Liver (tissue), 8 donors: ENCODE measurements at regions not wholly inside any gene's neighbourhood (a gene's known extent, or its start where the extent isn't known, plus 50 kb on each side); places are given as distances from the start of the nearest gene placed in this dataset.
A peak's percentile ranks its signal among the peaks of the same experiment; 100 is the strongest.

Source experiments
- DNase-seq: peaks from one replicate; pipeline ENCODE4 v3.0.0-alpha.2; 2017; ENCODE audit warnings: low spot score
- H3K27ac ChIP-seq, 2 donors: one replicate each; pipeline ENCODE4 v1.7.0; 2013; ENCODE audit warnings: inconsistent platforms in 2 of 2, low read length in 2 of 2, control low read depth in 1 of 2, low read depth in 1 of 2, mild to moderate bottlenecking in 1 of 2
- H3K27me3 ChIP-seq, 4 donors: one replicate each; pipeline versions ENCODE4 v1.6.1 to v1.7.0; 2013; ENCODE audit warnings: low read length in 3 of 4, inconsistent platforms in 1 of 4, mild to moderate bottlenecking in 1 of 4, moderate library complexity in 1 of 4; ENCODE audit not compliant: control insufficient read depth in 4 of 4, insufficient read depth in 4 of 4
- H3K36me3 ChIP-seq, 4 donors: one replicate each; pipeline versions ENCODE4 v1.6.1 to v1.7.0; 2013; ENCODE audit warnings: low read length in 3 of 4, mild to moderate bottlenecking in 3 of 4, low read depth in 1 of 4, moderate library complexity in 1 of 4; ENCODE audit not compliant: control insufficient read depth in 4 of 4, insufficient read depth in 3 of 4
- H3K4me1 ChIP-seq, 4 donors: one replicate each; pipeline versions ENCODE4 v1.6.1 to v1.7.0; 2013; ENCODE audit warnings: low read length in 3 of 4, mild to moderate bottlenecking in 3 of 4, moderate library complexity in 1 of 4; ENCODE audit not compliant: control insufficient read depth in 4 of 4, insufficient read depth in 4 of 4
- H3K4me3 ChIP-seq, 3 donors: one replicate each; pipeline versions ENCODE4 v1.6.1 to v1.7.0; 2013; ENCODE audit warnings: low read length in 3 of 3, control low read depth in 1 of 3, low read depth in 1 of 3, mild to moderate bottlenecking in 1 of 3
- H3K9ac ChIP-seq, 2 donors: one replicate each; pipeline ENCODE4 v1.7.0; 2013; ENCODE audit warnings: low read length in 2 of 2, mild to moderate bottlenecking in 2 of 2, moderate library complexity in 2 of 2, control low read depth in 1 of 2, low read depth in 1 of 2
- H3K9me3 ChIP-seq, 4 donors: one replicate each; pipeline versions ENCODE4 v1.6.1 to v1.7.0; 2013; ENCODE audit warnings: low read length in 3 of 4; ENCODE audit not compliant: control insufficient read depth in 4 of 4
- ATF3 ChIP-seq: IDR thresholded peaks from 2 replicates; pipeline ENCODE4 v1.6.1; 2016; ENCODE audit warnings: antibody characterized with exemption
- CTCF ChIP-seq: fragments of 150-350 bp; IDR thresholded peaks from 2 replicates; pipeline ENCODE4 v1.5.1; 2017; ENCODE audit warnings: improper control_type of control experiment, low read depth, low read length; ENCODE audit not compliant: missing input control
- EGR1 ChIP-seq, 2 donors: IDR thresholded peaks; 2 replicates each; pipeline ENCODE4 v1.6.1; 2016 to 2018; ENCODE audit warnings: antibody characterized with exemption in 2 of 2, low read depth in 2 of 2
- FOXA2 ChIP-seq: IDR thresholded peaks from 2 replicates; pipeline ENCODE4 v1.6.1; 2016; ENCODE audit warnings: antibody characterized with exemption
- GABPA ChIP-seq, 2 donors: IDR thresholded peaks in 1 of 2; conservative IDR thresholded peaks in 1 of 2; 2 replicates each; pipeline ENCODE4 v1.6.1; 2016; ENCODE audit warnings: antibody characterized with exemption in 2 of 2, mild to moderate bottlenecking in 1 of 2, moderate library complexity in 1 of 2
- HNF4A ChIP-seq, 2 donors: conservative IDR thresholded peaks; 2 replicates each; pipeline ENCODE4 v1.6.1; 2016; ENCODE audit warnings: antibody characterized with exemption in 2 of 2, mild to moderate bottlenecking in 2 of 2
- HNF4G ChIP-seq: IDR thresholded peaks from 2 replicates; pipeline ENCODE4 v1.6.1; 2016; ENCODE audit warnings: antibody characterized with exemption
- JUND ChIP-seq, 2 donors: IDR thresholded peaks; 2 replicates each; pipeline ENCODE4 v1.6.1; 2016; ENCODE audit warnings: antibody characterized with exemption in 2 of 2
- NR2F2 ChIP-seq: IDR thresholded peaks from 2 replicates; pipeline ENCODE4 v1.6.1; 2016; ENCODE audit warnings: antibody characterized with exemption
- RAD21 ChIP-seq, 2 donors: IDR thresholded peaks; 2 replicates each; pipeline ENCODE4 v1.6.1; 2016; ENCODE audit warnings: antibody characterized with exemption in 2 of 2, mild to moderate bottlenecking in 2 of 2
- REST ChIP-seq: IDR thresholded peaks from 2 replicates; pipeline ENCODE4 v1.6.1; 2016; ENCODE audit warnings: antibody characterized with exemption, mild to moderate bottlenecking
- RXRA ChIP-seq, 2 donors: IDR thresholded peaks; 2 replicates each; pipeline ENCODE4 v1.6.1; 2017 to 2018; ENCODE audit warnings: antibody characterized with exemption in 2 of 2, mild to moderate bottlenecking in 1 of 2
- SP1 ChIP-seq: IDR thresholded peaks from 2 replicates; pipeline ENCODE4 v1.6.1; 2018; ENCODE audit warnings: antibody characterized with exemption, mild to moderate bottlenecking
- TAF1 ChIP-seq: conservative IDR thresholded peaks from 2 replicates; pipeline ENCODE4 v1.6.1; 2016; ENCODE audit warnings: antibody characterized with exemption, mild to moderate bottlenecking
- YY1 ChIP-seq: IDR thresholded peaks from 2 replicates; pipeline ENCODE4 v1.6.1; 2016; ENCODE audit warnings: antibody characterized with exemption, mild to moderate bottlenecking
- ZBTB33 ChIP-seq: IDR thresholded peaks from 2 replicates; pipeline ENCODE4 v1.6.1; 2016; ENCODE audit warnings: antibody characterized with exemption
- WGBS: extraction: QIAGEN DNeasy Blood & Tissue Kit; methylation state at CpG from one replicate; pipeline ENCODE4 v1.1.7; 2013; 5-methylcytosine and 5-hydroxymethylcytosine counted together
- donor health status: healthy.
- donor health status: healthy.
- donor health status: healthy.
- donor health status: healthy.
- donor health status: healthy.

- H3K9me3 ChIP-seq, result no peaks in the 10 kb centered on the region
- peaks cover 0 to 25% (median 20%) of the 10 kb centered on the region in 4 donors for H3K36me3 ChIP-seq
- 97% methylated on average over 1 of the region's 1 CpG for whole genome bisulfite sequencing
- no peak overlapping the region for H3K27ac ChIP-seq
- no peaks in the 10 kb centered on the region for H3K4me1 ChIP-seq
- TF ChIP-seq HNF4A (conservative IDR thresholded peaks at IDR 0.05), result no peak
- TF ChIP-seq JUND (IDR thresholded peaks at IDR 0.05), result no peak
- TF ChIP-seq RXRA (IDR thresholded peaks at IDR 0.05), result no peak
- TF ChIP-seq GABPA (IDR thresholded peaks at IDR 0.05 in 1 of 2, conservative IDR thresholded peaks at IDR 0.05 in 1 of 2), result no peak
- no peak for TF ChIP-seq EGR1 (IDR thresholded peaks at IDR 0.05; ENCODE audit: low read depth in 2 of 2)
- no peak for TF ChIP-seq TAF1
- no peak for TF ChIP-seq FOXA2
- TF ChIP-seq ZBTB33, result no peak
- TF ChIP-seq RAD21 (IDR thresholded peaks at IDR 0.05), result no peak
- TF ChIP-seq ATF3, result no peak
- no peak for TF ChIP-seq CTCF
- no peak overlapping the region for H3K9ac ChIP-seq
- no peaks in the 10 kb centered on the region for H3K27me3 ChIP-seq
- no peak for DNase-seq
- no peak overlapping the region for H3K4me3 ChIP-seq
Measured at GRCh38 chr4:122276359-122276758, 102.5 kb upstream of the ADAD1 start.

GRCh38 chr4:122278976-122279375 is 99.8 kb upstream of the ADAD1 start:
- H3K27me3 ChIP-seq, result no peaks in the 10 kb centered on the region
- 50% methylated on average over 1 of the region's 1 CpG for WGBS
- H3K9me3 ChIP-seq, result no peaks in the 10 kb centered on the region
- TF ChIP-seq TAF1 (no peak), FOXA2 (no peak), HNF4G (no peak), YY1 (no peak), NR2F2 (no peak), REST (no peak), JUND (IDR thresholded peaks at IDR 0.05) (peak in 1 of 2 donors; percentile 22), RXRA (IDR thresholded peaks at IDR 0.05) (peak in 1 of 2 donors; percentile 21), EGR1 (IDR thresholded peaks at IDR 0.05; ENCODE audit: low read depth in 2 of 2) (peak in 1 of 2 donors; percentile 71), SP1 (no peak), GABPA (IDR thresholded peaks at IDR 0.05 in 1 of 2, conservative IDR thresholded peaks at IDR 0.05 in 1 of 2) (no peak), HNF4A (conservative IDR thresholded peaks at IDR 0.05) (peak; percentile 10 to 25)
- no peak for DNase-seq
- no peak overlapping the region for H3K4me3 ChIP-seq
- H3K36me3 ChIP-seq, result peaks cover 0 to 24% (median 15%) of the 10 kb centered on the region in 4 donors
- no peak overlapping the region for H3K27ac ChIP-seq
- H3K4me1 ChIP-seq, result no peaks in the 10 kb centered on the region
- H3K9ac ChIP-seq, result no peak overlapping the region
